ENCODE measurements at regions not wholly inside any gene's neighbourhood (a gene's known extent, or its start where the extent isn't known, plus 50 kb on each side); places are given as distances from the start of the nearest gene placed in this dataset.
"Not testable (repeated sequence)": the region's sequence is repeated elsewhere in the genome, so short reads cannot be mapped to it uniquely, and the experiment has no call there.

GRCh38 chr13:88248393-88248792 lies 577.2 kb downstream of the SLITRK5 start:
- DNase-seq: no peak

DNA sequence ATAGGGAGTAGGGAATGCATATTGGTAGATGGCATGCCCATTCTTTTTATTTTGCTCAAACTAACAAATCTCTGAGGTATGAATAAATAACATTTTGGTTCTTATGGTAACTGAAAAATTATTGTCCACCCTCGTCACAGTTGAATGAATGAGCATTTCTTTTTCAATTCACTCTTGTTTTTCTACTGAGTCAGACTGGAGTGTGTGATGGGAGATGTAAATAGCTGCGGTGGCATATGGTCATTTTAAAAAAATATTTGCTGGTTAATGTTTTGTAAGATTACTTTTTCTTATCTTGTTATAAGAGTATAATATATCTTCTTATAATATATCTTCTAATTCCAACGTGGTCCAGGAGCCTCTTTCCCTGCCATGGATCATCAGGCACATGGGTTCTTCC lies 586.5 kb downstream of the SLITRK5 start:
- no peak for DNase-seq

DNA sequence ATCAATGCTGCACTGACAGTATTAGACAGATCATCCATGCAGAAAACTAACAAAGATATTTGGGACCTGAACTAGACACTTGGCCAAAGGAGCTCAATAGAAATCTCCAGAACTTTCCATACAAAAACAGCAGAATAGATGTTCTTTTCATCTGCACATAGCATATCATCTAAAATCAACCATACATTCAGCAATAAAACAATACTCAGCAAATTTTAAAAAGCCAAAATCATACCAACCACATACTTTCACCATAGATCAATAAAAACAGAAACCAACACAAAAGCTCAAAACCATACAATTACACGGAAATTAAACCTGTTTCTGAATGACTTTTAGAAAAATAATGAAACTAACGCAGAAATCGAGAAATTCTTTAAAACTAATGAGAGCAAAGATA lies 592.6 kb downstream of the SLITRK5 start:
- DNase-seq: no peak

GRCh38 chr13:88281841-88282240 lies 610.7 kb downstream of the SLITRK5 start:
- DNase-seq: no peak

- DNase-seq: no peak
Observed at GRCh38 chr13:88285329-88285728, 614.2 kb downstream of the SLITRK5 start.

- DNase-seq: peak; percentile 14
Observed at GRCh38 chr13:88288326-88288725, 617.2 kb downstream of the SLITRK5 start.

DNA sequence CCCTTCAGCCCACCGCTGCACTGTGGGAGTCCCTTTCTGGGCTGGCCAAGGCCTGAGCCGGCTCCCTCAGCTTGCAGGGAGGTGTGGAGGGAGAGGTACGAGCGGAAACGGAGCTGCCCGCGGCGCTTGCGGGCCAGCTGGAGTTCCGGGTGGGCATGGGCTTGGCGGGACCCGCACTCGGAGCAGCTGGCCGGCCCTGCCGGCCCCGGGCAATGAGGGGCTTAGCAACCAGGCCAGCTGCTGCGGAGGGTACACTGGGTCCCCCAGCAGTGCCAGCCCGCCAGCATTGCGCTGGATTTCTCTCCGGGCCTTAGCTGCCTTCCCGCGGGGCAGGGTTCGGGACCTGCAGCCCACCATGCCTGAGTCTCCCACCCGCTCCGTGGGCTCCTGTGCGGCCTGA lies 620.6 kb downstream of the SLITRK5 start:
- DNase-seq: not testable (repeated sequence)

DNA sequence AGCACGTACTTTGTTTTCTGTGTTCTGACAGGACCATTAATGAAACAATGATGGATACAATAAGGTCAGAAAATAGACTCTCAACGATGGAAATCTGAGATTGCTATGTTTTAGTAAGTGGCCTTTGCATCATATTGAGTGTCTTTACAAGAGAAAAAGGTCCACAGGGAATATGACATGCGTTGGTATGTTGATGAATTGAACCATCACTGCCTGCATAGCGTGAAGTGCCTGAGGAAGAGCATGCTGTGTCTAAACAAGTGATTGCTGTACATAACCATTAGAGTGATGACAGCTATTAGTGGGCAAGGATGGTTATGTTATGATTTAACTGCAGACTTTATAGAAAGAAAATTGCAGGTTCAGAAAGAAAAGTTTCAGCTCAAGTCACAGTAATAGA lies 623.2 kb downstream of the SLITRK5 start:
- DNase-seq: no peak

GRCh38 chr13:88303157-88303556 lies 632.0 kb downstream of the SLITRK5 start:
- no peak for DNase-seq

DNA sequence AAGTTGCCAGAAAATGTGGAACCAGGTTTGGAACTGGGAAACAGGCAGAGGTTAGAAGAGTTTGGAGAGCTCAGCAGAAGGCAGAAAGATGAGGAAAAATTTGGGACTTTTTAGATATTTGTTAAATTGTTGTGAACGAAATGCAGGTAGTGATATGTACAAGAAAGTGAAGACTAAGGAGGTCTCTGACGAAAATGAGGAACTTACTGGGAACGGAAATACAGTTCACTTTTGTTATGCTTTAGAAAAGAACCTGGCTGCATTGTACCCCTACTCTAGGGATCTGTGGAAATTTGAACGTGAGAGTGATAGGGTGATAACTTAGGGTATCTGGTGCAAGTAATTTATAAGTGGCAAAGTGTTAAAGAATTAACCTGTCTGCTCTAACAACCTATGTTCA lies 632.4 kb downstream of the SLITRK5 start:
- no peak for DNase-seq

DNA sequence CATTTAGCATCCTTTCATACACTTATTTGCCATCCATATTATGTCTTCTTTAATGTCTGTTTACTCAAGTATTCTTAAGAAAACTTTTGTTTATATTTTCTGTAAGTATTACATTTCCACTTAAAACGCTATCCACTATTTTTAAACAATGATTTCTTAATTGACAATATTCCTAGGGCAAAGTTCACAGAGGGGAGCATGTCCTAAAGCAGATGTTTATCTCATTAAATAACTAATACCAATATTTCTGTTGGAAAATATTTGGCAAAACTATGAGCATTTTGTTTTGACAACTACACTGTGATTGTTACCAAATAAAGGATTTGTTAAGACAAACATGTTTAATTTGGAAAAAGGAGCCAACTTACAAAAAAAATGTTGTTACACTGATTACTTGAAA lies 643.3 kb downstream of the SLITRK5 start:
- no peak for DNase-seq

DNA sequence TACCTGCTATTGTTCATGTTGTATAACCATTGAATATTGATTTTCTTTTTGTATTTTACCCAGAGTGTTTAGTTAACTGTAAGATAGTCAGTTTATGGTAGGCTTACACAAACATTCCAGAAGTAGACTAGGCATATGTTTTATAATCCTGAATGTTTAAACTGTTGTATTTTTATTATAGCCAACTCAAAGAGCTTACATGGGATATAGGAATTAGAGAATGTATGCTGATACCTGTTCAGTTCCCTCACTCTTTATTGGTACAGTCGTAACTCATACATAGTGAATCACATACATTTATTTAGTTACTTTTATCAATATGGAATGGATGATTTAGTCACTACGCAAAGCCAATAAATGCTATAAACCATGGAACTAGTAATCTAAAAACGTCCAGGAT lies 657.9 kb downstream of the SLITRK5 start:
- DNase-seq: no peak

GRCh38 chr13:88339271-88339741 lies 668.1 kb downstream of the SLITRK5 start:
- DNase-seq: no peak

GRCh38 chr13:88345171-88345847 lies 674.1 kb downstream of the SLITRK5 start:
- no peak for DNase-seq

DNA sequence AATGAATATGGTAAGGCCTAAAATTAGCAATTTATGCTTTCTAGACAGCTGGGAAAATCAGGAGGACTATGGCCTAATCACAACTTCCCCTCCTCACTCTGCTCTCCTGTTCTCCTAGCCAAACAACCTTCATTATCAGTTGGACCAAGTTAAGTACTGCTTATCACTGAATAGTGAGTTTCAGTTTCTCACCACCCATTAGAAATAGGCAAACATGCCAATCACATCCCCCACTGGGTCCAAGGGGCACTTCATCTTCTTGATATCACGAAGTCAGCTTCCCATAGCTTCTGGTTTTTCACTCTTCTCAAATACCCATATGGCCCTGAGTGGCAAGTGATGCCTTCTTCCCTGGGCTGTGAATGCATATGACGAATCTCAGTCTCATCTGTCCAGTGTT lies 689.6 kb downstream of the SLITRK5 start:
- DNase-seq: no peak

GRCh38 chr13:88369866-88370265 lies 698.7 kb downstream of the SLITRK5 start:
- DNase-seq: no peak

DNA sequence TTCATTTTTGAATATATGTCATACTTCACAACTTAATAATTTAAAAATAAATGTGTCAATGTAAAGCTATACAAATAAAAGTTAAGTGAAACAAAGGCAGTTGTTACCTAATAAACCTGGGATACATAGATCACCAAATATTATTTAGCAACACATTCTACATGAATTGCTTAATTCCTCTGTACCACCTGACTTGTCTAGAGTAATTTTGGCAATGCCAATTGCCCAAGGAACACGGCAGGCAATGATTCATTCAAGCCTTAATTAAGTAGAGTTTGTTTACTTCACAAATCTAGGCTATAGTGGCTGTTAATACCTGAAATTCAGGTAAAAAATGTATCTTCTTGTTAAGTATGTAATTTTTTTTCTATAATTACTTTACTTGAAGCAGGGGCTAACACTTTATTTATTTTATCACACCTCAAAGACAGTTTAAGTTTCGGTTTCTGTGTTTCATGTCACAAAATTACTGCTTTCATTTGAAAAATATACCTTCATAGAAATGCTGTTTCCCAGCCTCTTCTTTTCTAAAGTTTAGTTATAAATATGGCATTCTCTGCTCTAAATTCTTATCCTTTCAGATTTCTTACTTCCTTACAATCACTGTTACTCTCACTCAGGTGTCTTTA lies 705.7 kb downstream of the SLITRK5 start:
- DNase-seq: no peak

GRCh38 chr13:88377852-88378251 lies 706.7 kb downstream of the SLITRK5 start:
- DNase-seq: no peak

DNA sequence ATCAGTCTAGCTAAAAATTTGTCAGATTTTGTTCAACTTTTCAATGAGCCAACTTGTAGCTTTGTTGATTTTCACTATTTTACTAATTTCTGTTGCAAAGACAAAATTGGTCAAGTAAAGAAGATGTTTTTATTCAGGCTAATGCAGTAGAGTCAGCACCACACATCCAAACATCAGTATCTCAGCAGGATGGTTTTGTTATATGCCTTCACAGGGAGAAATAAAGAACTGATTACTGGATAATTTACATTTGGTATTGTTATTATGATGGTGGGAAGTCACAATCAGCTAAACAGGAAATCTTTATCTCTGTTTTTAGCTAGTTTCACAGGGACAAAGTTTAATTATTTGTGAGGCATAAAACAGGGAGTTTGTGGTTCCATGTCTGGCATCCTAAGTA lies 713.4 kb downstream of the SLITRK5 start:
- DNase-seq: no peak

DNA sequence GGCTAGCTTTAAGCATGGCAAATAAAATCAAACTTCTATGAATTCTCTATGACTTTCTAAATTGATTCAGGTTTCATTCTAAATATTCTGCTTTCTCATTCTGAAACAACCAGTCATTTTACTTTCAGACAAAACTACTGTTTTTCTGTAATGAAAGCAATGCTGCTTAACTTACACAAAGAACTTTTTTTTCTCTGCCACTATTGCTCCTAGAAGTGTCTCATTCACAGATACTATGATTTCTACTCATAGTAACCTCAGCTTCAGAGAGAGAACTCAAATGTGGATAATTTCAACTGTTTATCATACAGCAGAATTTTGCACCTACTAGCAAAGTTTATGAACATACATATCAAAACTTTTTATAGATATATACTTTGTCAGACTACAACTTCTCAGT lies 724.6 kb downstream of the SLITRK5 start:
- DNase-seq: no peak

DNA sequence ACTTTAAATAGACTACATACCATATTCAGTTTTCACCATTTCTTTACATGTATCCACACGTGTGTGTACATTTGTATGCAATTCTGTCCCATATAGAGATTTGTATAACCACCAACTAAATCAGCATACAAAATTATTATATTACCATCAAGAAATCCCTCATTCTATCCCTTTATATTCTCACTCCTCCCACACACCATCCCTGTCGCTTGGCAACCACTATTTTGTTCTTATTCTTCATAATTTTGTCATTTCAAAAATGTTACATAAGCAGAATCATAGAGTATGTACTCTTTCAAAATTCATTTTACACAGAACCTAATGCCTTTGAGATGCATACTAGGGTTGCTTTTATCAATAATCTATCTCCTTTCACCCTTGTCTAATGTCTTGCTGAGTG lies 740.5 kb downstream of the SLITRK5 start:
- no peak for DNase-seq

- no peak for DNase-seq
Observed at GRCh38 chr13:88417801-88418200, 746.6 kb downstream of the SLITRK5 start.

GRCh38 chr13:88424463-88424862 lies 753.3 kb downstream of the SLITRK5 start:
- no peak for DNase-seq

- DNase-seq: no peak
Observed at GRCh38 chr13:88426661-88427060, 755.5 kb downstream of the SLITRK5 start.

Measured in skin of body (tissue), 1 donor.